UCSD-AML1 (cell line): ENCODE measurements at regions not wholly inside any gene's neighbourhood (a gene's known extent, or its start where the extent isn't known, plus 50 kb on each side); places are given as distances from the start of the nearest gene placed in this dataset.

Source experiments
- DNase-seq: peaks from one replicate; lab custom pipeline; 2025; ENCODE audit not compliant: unreplicated experiment; lab: John Stamatoyannopoulos, UW

GRCh38 chr21:38654580-38654979, 151.1 kb upstream of the ETS2 start:
- DNase-seq: no peak

- no peak for DNase-seq
These were observed 147.2 kb upstream of the ETS2 start for GRCh38 chr21:38658511-38658910.

- DNase-seq: no peak
These were observed 145.8 kb upstream of the ETS2 start for GRCh38 chr21:38659936-38660332.

- DNase-seq: no peak
These were observed 145.2 kb upstream of the ETS2 start for GRCh38 chr21:38660333-38661196.

- DNase-seq: peak; percentile 33
These were observed 144.4 kb upstream of the ETS2 start for GRCh38 chr21:38661197-38661871.

GRCh38 chr21:38661889-38662568, 143.7 kb upstream of the ETS2 start:
- DNase-seq: no peak

DNA sequence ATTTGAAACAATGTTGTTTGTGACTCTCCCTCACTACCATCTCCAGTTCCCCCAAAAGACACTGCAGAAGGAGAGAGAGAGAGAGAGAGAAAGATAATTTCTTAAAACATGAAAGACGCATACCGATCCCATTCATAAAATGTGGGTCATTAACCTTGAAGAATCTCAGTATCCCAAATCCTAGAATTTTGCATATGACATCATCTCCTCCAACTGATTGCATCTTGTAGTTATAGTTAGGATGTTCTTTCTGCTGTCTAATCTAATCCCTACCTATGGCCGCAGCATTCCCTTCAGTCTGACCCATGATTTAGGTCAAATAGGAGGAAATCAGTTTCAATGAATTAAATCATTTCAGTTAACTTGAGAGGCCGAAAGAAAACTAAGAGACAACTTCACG, 142.4 kb upstream of the ETS2 start:
- DNase-seq: no peak

DNA sequence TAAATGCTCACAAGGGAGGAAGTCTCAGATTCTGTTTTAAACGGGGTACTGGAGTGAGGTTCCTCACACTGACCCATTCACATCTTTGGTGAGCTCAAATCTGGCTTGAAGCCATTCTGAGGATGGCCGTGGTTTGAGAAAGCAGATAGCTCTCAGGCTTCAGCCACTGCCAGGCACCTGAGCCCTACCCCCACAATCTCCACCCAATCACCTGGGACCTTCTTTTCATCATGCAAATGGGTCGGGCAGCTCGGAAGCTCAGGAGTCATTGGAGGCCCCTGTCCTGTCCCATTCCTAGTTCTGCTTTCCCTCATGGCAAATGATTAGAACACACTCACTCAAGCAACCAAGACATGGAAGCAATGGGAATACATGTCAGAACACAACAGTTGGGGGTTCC, 141.4 kb upstream of the ETS2 start:
- DNase-seq: no peak

DNA sequence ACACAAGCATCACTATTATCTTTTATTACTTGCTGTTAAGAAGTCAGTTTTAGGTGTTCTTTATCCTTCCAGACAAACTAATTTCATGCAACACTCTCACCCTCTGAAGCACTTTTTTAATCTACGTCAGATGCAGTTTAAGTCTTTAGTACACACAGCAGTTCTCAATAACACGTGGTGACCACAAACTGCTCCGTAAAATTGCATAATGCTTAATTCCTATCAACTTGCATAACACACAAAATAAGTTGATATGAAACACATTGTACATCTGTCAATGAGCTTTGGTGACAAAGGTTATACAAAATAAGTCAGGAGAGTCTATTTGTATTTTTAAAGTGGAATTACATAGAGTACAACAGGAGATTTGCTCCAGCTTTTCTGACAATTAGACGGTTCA, 140.9 kb upstream of the ETS2 start:
- DNase-seq: no peak

DNA sequence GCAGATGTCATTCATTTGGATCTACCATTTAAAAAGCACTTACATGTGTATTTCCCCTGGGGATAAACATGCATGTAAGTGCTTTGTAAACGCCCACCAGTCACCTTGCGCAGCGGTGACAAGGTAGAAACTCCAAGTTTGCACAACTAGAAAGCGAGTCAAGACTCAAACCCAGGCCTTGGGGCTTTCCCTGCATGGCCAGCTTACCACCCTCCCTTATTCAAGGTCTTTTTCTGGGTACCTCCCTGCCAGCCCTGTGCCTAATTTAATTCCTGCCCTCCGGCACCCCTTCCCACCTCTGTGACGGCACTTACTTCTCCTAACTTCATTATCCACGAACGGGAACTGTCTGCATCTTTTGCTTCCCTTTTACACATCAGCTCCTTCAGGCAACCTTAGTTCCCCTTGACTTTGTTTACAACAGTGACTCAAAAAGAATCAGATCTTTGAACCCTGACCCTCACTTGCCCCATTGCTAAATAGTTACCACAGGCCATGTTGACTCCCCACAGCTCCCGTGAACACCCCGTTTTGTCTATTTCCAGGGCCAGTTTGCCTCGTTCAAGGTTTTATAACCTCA, 138.3 kb upstream of the ETS2 start:
- DNase-seq: no peak

GRCh38 chr21:38668067-38668466, 137.7 kb upstream of the ETS2 start:
- DNase-seq: no peak

- no peak for DNase-seq
These were observed 137.2 kb upstream of the ETS2 start for GRCh38 chr21:38668541-38668940.

GRCh38 chr21:38669186-38669585, 136.5 kb upstream of the ETS2 start:
- no peak for DNase-seq

- no peak for DNase-seq
These were observed 134.9 kb upstream of the ETS2 start for GRCh38 chr21:38670861-38671260.

- DNase-seq: no peak
These were observed 134.0 kb upstream of the ETS2 start for GRCh38 chr21:38671773-38672172.

DNA sequence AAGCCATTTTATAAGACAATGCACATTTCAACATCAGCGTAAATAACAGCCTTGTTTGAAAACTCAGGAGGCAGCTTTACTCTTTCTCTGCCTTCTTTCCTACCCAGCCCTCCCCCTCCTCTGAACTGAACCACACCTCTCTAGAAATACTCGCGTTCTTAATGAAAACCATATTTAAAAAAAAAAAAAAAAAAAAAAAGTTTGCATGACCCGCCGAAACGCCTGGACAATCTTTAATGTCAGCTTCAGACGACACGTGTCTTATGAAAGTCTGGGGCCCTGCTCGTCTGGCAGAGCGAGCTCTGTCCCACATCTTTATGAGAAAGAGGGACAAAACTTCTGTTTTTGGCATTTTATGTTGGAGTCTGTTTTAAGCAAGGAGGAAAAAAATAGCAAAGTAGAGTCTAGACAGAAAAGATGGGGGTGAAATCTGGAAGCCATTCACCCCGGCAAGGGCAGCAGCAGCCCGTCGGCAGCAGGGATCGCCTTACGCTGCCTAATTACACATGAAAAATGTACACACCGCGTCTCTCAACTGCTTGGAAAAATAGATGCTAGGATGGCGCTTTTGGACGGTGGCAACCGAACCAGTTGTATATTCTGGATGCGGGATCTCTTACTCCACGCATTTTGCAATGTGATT, 130.4 kb upstream of the ETS2 start:
- no peak for DNase-seq

GRCh38 chr21:38678827-38679226, 126.9 kb upstream of the ETS2 start:
- no peak for DNase-seq

GRCh38 chr21:38679534-38679933, 126.2 kb upstream of the ETS2 start:
- no peak for DNase-seq

- DNase-seq: no peak
These were observed 125.3 kb upstream of the ETS2 start for GRCh38 chr21:38680401-38680800.

GRCh38 chr21:38683222-38683621, 122.5 kb upstream of the ETS2 start:
- no peak for DNase-seq

DNA sequence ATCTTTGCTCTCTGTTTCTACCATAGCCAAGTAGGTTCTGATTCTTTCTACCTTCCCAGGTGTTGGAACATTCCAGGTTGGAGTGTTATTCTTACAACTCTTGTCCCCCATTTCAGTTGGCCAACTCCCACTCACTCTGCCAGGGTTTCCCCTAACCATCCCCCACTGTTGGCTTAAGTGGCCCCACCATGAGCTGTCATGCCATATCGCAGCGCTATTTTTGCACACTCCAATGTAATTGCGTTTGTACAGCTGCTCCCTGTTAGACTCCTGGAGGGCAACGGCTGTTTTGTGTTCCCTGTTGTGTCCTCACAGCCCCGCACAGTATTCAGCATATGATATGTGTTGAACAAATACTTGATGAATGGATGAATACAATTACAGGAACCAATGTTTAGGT, 117.7 kb upstream of the ETS2 start:
- no peak for DNase-seq
